ENCODE measurements at regions not wholly inside any gene's neighbourhood (a gene's known extent, or its start where the extent isn't known, plus 50 kb on each side); places are given as distances from the start of the nearest gene placed in this dataset.

DNA sequence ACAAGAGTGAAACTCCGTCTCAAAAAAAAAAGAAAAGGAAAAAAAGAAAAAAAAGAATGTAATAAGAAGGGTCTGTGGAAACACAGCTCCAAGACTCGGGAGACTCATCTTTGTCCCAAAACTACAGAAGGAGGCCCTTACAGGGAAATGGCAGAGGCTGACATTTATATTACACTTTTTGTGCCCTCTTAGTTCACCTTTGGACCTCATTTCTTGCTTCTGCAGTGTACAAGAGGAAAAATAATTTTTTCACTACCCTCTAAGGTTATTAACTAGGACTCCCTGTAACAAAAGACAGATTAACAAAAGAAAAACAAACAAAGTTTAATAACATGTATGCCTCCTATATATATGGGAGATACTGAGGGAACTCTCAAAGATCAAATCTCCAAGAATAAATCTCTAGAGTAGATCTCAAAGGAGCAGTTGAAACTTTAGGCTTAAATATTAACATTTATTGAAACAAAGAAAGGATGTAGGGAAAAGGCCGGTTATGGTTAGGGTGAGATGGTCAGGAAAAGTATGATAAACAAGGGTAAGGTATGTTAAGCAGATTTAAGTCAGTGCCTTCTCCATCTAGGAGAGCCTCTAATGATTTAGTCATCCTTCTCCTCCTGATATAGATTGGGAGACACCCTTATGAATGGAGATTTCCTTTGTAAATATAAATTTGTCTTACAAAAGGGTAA, 121.3 kb upstream of the JADE1 start:
- H3K4me3 Mint-ChIP-seq, result no peak overlapping the region
- H3K36me3 Mint-ChIP-seq (ENCODE audit: low read depth), result no peaks in the 10 kb centered on the region
- peaks cover 5% of the 10 kb centered on the region for H3K27me3 Mint-ChIP-seq (ENCODE audit: low read depth)
- TF ChIP-seq, protein P1, sequence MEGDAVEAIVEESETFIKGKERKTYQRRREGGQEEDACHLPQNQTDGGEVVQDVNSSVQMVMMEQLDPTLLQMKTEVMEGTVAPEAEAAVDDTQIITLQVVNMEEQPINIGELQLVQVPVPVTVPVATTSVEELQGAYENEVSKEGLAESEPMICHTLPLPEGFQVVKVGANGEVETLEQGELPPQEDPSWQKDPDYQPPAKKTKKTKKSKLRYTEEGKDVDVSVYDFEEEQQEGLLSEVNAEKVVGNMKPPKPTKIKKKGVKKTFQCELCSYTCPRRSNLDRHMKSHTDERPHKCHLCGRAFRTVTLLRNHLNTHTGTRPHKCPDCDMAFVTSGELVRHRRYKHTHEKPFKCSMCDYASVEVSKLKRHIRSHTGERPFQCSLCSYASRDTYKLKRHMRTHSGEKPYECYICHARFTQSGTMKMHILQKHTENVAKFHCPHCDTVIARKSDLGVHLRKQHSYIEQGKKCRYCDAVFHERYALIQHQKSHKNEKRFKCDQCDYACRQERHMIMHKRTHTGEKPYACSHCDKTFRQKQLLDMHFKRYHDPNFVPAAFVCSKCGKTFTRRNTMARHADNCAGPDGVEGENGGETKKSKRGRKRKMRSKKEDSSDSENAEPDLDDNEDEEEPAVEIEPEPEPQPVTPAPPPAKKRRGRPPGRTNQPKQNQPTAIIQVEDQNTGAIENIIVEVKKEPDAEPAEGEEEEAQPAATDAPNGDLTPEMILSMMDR (IDR thresholded peaks at IDR 0.05; ENCODE audit: unreplicated experiment in 3 of 3), result no peak
- H3K4me1 Mint-ChIP-seq, result peaks cover 5% of the 10 kb centered on the region
- peak overlapping the region; percentile 12 to 84 (median 55) for H3K27ac Mint-ChIP-seq
- peaks cover 1% of the 10 kb centered on the region for H3K9me3 Mint-ChIP-seq

DNA sequence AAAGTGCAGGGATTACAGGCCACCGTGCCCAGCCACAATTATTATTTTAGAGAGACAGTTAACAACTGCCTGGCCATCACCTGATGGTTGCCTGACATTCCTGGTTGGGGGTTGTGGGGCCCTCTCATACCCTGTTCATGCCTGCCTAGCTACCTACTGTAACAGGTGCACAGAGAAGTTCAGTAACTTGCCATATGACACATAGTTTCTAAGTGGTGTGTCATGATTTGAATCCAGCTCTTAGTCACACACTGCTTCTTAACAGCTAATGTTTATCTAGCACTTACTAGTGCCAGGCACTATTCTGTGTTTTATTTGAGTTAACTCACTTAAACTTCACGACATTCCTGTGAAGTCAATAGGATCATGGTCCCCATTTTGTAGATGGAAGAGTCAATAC, 122.7 kb upstream of the JADE1 start:
- TF ChIP-seq, protein P1 (IDR thresholded peaks at IDR 0.05; ENCODE audit: unreplicated experiment in 3 of 3), result no peak
- Mint-ChIP-seq H3K27me3 (ENCODE audit: low read depth) (peaks cover 10% of the 10 kb centered on the region), H3K4me1 (peaks cover 5% of the 10 kb centered on the region), H3K4me3 (no peak overlapping the region), H3K27ac (no peak overlapping the region), H3K9me3 (no peaks in the 10 kb centered on the region), H3K36me3 (ENCODE audit: low read depth) (no peaks in the 10 kb centered on the region)

- H3K27me3 Mint-ChIP-seq (ENCODE audit: low read depth), result peaks cover 10% of the 10 kb centered on the region
- H3K36me3 Mint-ChIP-seq (ENCODE audit: low read depth), result no peaks in the 10 kb centered on the region
- H3K9me3 Mint-ChIP-seq, result no peaks in the 10 kb centered on the region
- no peak overlapping the region for H3K4me3 Mint-ChIP-seq
- TF ChIP-seq, protein P1 (IDR thresholded peaks at IDR 0.05; ENCODE audit: unreplicated experiment in 3 of 3), result no peak
- H3K4me1 Mint-ChIP-seq, result peaks cover 5% of the 10 kb centered on the region
- no peak overlapping the region for H3K27ac Mint-ChIP-seq
These were observed 123.5 kb upstream of the JADE1 start for GRCh38 chr4:128686032-128686465.

- Mint-ChIP-seq H3K4me1 (peaks cover 3% of the 10 kb centered on the region), H3K36me3 (ENCODE audit: low read depth) (no peaks in the 10 kb centered on the region), H3K27me3 (ENCODE audit: low read depth) (peaks cover 10% of the 10 kb centered on the region), H3K9me3 (no peaks in the 10 kb centered on the region), H3K27ac (no peak overlapping the region), H3K4me3 (no peak overlapping the region)
- TF ChIP-seq, protein P1 (IDR thresholded peaks at IDR 0.05; ENCODE audit: unreplicated experiment in 3 of 3), result no peak
These were observed 125.5 kb upstream of the JADE1 start for GRCh38 chr4:128684016-128684415.

DNA sequence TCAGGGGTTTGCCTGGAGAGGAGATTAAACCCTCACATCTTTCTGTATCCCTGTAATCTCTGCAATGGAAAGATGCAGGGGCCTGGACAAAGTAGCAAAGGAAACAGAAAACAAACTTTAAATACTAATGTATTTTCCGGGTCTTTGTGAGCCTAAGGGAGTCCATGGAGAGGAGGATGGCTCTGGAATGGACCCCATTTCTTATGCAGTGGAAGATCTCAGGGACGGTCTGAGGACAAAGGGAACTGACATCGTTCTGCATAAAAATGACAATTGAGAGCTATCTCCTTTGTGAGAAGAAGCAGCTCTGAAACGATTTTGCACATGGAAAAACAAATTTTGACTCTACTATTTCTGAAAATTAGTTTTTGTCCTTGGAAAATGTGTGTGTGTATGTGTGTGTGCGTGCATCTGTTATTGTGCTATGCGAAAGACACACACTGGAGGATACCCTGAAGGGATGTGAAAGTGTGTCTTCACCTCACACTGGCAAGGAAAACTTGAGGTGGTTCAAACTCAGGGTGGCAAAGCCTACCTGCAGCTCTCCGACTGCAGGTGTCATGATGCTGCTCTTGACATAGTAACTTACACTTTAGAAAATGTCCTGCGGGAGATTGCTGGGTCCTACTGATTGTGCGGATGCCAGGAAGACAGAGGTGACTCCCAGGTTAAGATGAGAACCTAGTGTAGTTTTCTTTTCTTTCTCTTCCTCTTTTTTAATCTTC, 126.4 kb upstream of the JADE1 start:
- H3K4me1 Mint-ChIP-seq, result no peaks in the 10 kb centered on the region
- peaks cover 10% of the 10 kb centered on the region for H3K27me3 Mint-ChIP-seq (ENCODE audit: low read depth)
- no peak overlapping the region for H3K4me3 Mint-ChIP-seq
- no peaks in the 10 kb centered on the region for H3K9me3 Mint-ChIP-seq
- TF ChIP-seq, protein P1 (IDR thresholded peaks at IDR 0.05; ENCODE audit: unreplicated experiment in 3 of 3), result no peak
- H3K27ac Mint-ChIP-seq, result no peak overlapping the region
- H3K36me3 Mint-ChIP-seq (ENCODE audit: low read depth), result no peaks in the 10 kb centered on the region
